Activated CD8-positive, alpha-beta T cell treated with anti-CD3 and anti-CD28 coated beads for 36 hours (primary cell): ENCODE measurements at regions not wholly inside any gene's neighbourhood (a gene's known extent, or its start where the extent isn't known, plus 50 kb on each side); places are given as distances from the start of the nearest gene placed in this dataset.

Experiments used
- ATAC-seq: fragments of 200-7000 bp; cut with Tn5 transposase; one replicate; pipeline ENCODE4 v1.10.0; 2021; ENCODE audit warnings: mild to moderate bottlenecking, moderate library complexity
- CTCF ChIA-PET: fragments of 350-600 bp; sonication (Branson Sonifier 250); formaldehyde crosslinking; loops from one replicate; lab custom pipeline; 2021; ENCODE audit warnings: antibody characterized with exemption; lab: Charles Lee
- POLR2A ChIA-PET: fragments of 350-600 bp; sonication (Branson Sonifier 250); formaldehyde crosslinking; loops from one replicate; lab custom pipeline; 2021; ENCODE audit warnings: antibody characterized with exemption; lab: Charles Lee
- DNase-seq: peaks from one replicate; pipeline ENCODE4 v3.0.0-alpha.2; 2020
- H3K27ac Mint-ChIP-seq: one replicate; pipeline ENCODE4 v1.8.0; 2021; ENCODE audit warnings: mild to moderate bottlenecking, mixed read lengths
- H3K27me3 Mint-ChIP-seq: one replicate; pipeline ENCODE4 v1.8.0; 2021; ENCODE audit warnings: mixed read lengths
- H3K36me3 Mint-ChIP-seq: one replicate; pipeline ENCODE4 v1.8.0; 2021; ENCODE audit warnings: low read depth, mixed read lengths
- H3K4me1 Mint-ChIP-seq: one replicate; pipeline ENCODE4 v1.8.0; 2021; ENCODE audit warnings: low read depth, mixed read lengths
- H3K4me3 Mint-ChIP-seq: one replicate; pipeline ENCODE4 v1.8.0; 2021; ENCODE audit warnings: mild to moderate bottlenecking, moderate library complexity, mixed read lengths
- H3K9me3 Mint-ChIP-seq: one replicate; pipeline ENCODE4 v1.8.0; 2021; ENCODE audit warnings: mixed read lengths
- CTCF ChIP-seq: fragments of 200-600 bp; IDR thresholded peaks from one replicate; pipeline ENCODE4 v1.8.0; 2022; ENCODE audit warnings: antibody characterized with exemption, mild to moderate bottlenecking
- intact Hi-C: fragments of 100-400 bp; cut with micrococcal nuclease; formaldehyde crosslinking; loops from one replicate; pipeline ENCODE4 v1.10.0; 2022

- DNase-seq, result no peak
- no peak for TF ChIP-seq CTCF
- Mint-ChIP-seq H3K4me3 (no peak overlapping the region), H3K9me3 (no peaks in the 10 kb centered on the region), H3K27ac (no peak overlapping the region), H3K36me3 (no peaks in the 10 kb centered on the region), H3K27me3 (no peaks in the 10 kb centered on the region), H3K4me1 (peaks cover 8% of the 10 kb centered on the region)
- no peak for ATAC-seq
- ChIA-PET CTCF (interaction anchor here (2.7 kb wide), 1 partner anchor 136 kb away, joined by 10 read pairs; no protein-coding TSS in a partner anchor), POLR2A (interaction anchor here (1.0 to 1.4 kb wide), 2 partner anchors 27 to 31 kb away, joined by 3 to 5 read pairs; no protein-coding TSS in a partner anchor)
- intact Hi-C loops, result no loop called here
Measured at GRCh38 chr12:3436461-3437065, 54.4 kb upstream of the PRMT8 start.

- Mint-ChIP-seq H3K9me3 (no peaks in the 10 kb centered on the region), H3K4me1 (no peaks in the 10 kb centered on the region), H3K27ac (no peak overlapping the region), H3K36me3 (no peaks in the 10 kb centered on the region), H3K27me3 (no peaks in the 10 kb centered on the region), H3K4me3 (no peak overlapping the region)
- DNase-seq (no peak), ATAC-seq (no peak)
- no peak for TF ChIP-seq CTCF
- intact Hi-C loops, result no loop called here
- ChIA-PET CTCF (interaction anchor here (2.7 kb wide), 1 partner anchor 138 kb away, joined by 10 read pairs; no protein-coding TSS in a partner anchor), POLR2A (interaction anchor here (1.4 kb wide), 1 partner anchor 32 kb away, joined by 5 read pairs; no protein-coding TSS in a partner anchor)
Measured at GRCh38 chr12:3437986-3438385, 53.0 kb upstream of the PRMT8 start.

DNA sequence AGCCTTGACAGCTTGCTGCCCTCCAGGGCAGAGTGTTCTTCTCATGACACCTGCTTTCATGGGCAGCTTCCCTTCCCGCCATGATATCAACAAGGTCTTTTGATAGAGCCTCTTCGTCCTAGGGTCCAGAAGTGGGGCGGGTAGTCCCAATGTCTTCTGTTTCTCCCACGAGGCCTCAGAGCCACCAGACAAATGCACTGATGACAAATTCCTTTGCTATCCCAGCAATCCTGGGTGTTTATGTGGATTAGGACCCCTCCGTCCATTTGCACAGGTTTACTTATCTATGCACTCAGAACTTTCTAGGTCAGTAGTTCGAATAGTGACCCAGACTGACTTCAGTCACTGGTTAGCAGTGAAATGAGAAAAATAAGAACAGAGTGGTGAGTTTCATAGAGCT, 52.6 kb upstream of the PRMT8 start:
- ChIA-PET POLR2A (no interaction called here), CTCF (interaction anchor here (2.7 kb wide), 1 partner anchor 138 kb away, joined by 10 read pairs; no protein-coding TSS in a partner anchor)
- Mint-ChIP-seq H3K9me3 (no peaks in the 10 kb centered on the region), H3K27me3 (no peaks in the 10 kb centered on the region), H3K4me3 (no peak overlapping the region), H3K4me1 (no peaks in the 10 kb centered on the region), H3K27ac (no peak overlapping the region), H3K36me3 (no peaks in the 10 kb centered on the region)
- intact Hi-C loops, result no loop called here
- ATAC-seq (no peak), DNase-seq (no peak)
- TF ChIP-seq CTCF, result no peak
